NT2/D1 (cell line): ENCODE measurements at regions not wholly inside any gene's neighbourhood (a gene's known extent, or its start where the extent isn't known, plus 50 kb on each side); places are given as distances from the start of the nearest gene placed in this dataset.

Experiments used
- SUZ12 ChIP-seq: IDR thresholded peaks from 2 replicates; pipeline ENCODE4 v1.6.1; 2011; ENCODE audit not compliant: insufficient read length, insufficient read depth; ENCODE audit errors: extremely low read depth
- YY1 ChIP-seq: IDR thresholded peaks from 2 replicates; pipeline ENCODE4 v1.6.1; 2011; ENCODE audit not compliant: insufficient read length, insufficient read depth
- ZNF274 ChIP-seq: IDR thresholded peaks from 2 replicates; pipeline ENCODE4 v1.6.1; 2011; ENCODE audit warnings: mild to moderate bottlenecking, low read depth, low read length

DNA sequence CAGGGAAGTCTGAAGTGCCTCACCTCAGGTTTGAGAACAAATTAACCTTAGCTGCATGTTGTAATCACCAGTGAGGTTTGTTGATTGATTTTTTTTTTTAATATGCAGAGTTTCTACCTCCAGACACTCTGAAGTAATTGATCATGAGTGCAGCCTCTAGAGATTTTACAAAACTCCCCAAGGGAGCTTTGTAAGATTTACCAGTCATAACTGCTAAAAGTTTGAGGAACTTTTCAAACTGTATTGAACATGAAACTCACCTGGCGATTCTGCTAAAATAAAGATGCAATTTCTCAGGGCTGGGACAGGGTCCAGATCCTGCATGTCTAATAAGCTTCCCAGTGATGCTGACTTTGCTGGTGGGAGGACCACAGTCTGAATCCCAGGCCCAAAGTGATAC lies 339.6 kb upstream of the DCC start:
- no peak for TF ChIP-seq SUZ12
- no peak for TF ChIP-seq ZNF274
- no peak for TF ChIP-seq YY1
